Right atrium auricular region (tissue), 2 donors: ENCODE measurements at regions not wholly inside any gene's neighbourhood (a gene's known extent, or its start where the extent isn't known, plus 50 kb on each side); places are given as distances from the start of the nearest gene placed in this dataset.

ENCODE experiments used
- DNase-seq: peaks from one replicate; pipeline ENCODE4 v3.0.0-alpha.2; 2019; ENCODE audit warnings: low spot score
- H3K27ac ChIP-seq, 2 donors: fragments of 200-600 bp; sonication (generic); 1 replicate in 1 of 2; 2 replicates in 1 of 2; pipeline ENCODE4 v1.5.1; 2016 to 2019
- H3K27me3 ChIP-seq, 2 donors: fragments of 200-600 bp; sonication (generic); one replicate each; pipeline versions ENCODE4 v1.5.1 to v1.6.0; 2017 to 2019
- H3K36me3 ChIP-seq: fragments of 200-600 bp; sonication (generic); one replicate; pipeline ENCODE4 v1.5.1; 2016
- H3K4me1 ChIP-seq, 2 donors: fragments of 200-600 bp; sonication (generic); one replicate each; pipeline versions ENCODE4 v1.5.1 to v1.6.0; 2017 to 2019
- H3K4me3 ChIP-seq, 2 donors: fragments of 200-600 bp; sonication (generic); 1 replicate in 1 of 2; 2 replicates in 1 of 2; pipeline ENCODE4 v1.5.1; 2017 to 2019; ENCODE audit warnings: mild to moderate bottlenecking in 1 of 2, moderate library complexity in 1 of 2
- H3K9me3 ChIP-seq, 2 donors: fragments of 200-600 bp; sonication (generic); one replicate each; pipeline ENCODE4 v1.5.1; 2019
- CTCF ChIP-seq, 2 donors: fragments of 200-600 bp; sonication (generic); IDR thresholded peaks; one replicate each; pipeline ENCODE4 v1.5.1; 2019; ENCODE audit warnings: antibody characterized with exemption in 2 of 2

- Histone ChIP-seq H3K4me3 (no peak overlapping the region), H3K27me3 (no peaks in the 10 kb centered on the region), H3K9me3 (no peaks in the 10 kb centered on the region), H3K4me1 (no peaks in the 10 kb centered on the region), H3K36me3 (no peaks in the 10 kb centered on the region), H3K27ac (no peak overlapping the region)
- DNase-seq = no peak
- TF ChIP-seq CTCF (IDR thresholded peaks at IDR 0.05) = no peak
Measured at GRCh38 chr15:95912728-95913127, 417.8 kb upstream of the NR2F2 start.

GRCh38 chr15:95916568-95916967 is 413.9 kb upstream of the NR2F2 start:
- H3K9me3 ChIP-seq = no peaks in the 10 kb centered on the region
- no peak overlapping the region for H3K27ac ChIP-seq
- H3K4me3 ChIP-seq = no peak overlapping the region
- no peak for DNase-seq
- no peaks in the 10 kb centered on the region for H3K4me1 ChIP-seq
- no peaks in the 10 kb centered on the region for H3K36me3 ChIP-seq
- no peaks in the 10 kb centered on the region for H3K27me3 ChIP-seq
- no peak for TF ChIP-seq CTCF (IDR thresholded peaks at IDR 0.05)

GRCh38 chr15:95918525-95918924 is 412.0 kb upstream of the NR2F2 start:
- TF ChIP-seq CTCF (IDR thresholded peaks at IDR 0.05) = no peak
- Histone ChIP-seq H3K27me3 (no peaks in the 10 kb centered on the region), H3K4me1 (no peaks in the 10 kb centered on the region), H3K27ac (no peak overlapping the region), H3K36me3 (no peaks in the 10 kb centered on the region), H3K9me3 (no peaks in the 10 kb centered on the region), H3K4me3 (no peak overlapping the region)
- DNase-seq = no peak

- Histone ChIP-seq H3K4me1 (no peaks in the 10 kb centered on the region), H3K27ac (no peak overlapping the region), H3K27me3 (no peaks in the 10 kb centered on the region), H3K9me3 (no peaks in the 10 kb centered on the region), H3K36me3 (no peaks in the 10 kb centered on the region), H3K4me3 (no peak overlapping the region)
- no peak for TF ChIP-seq CTCF (IDR thresholded peaks at IDR 0.05)
- DNase-seq = no peak
Measured at GRCh38 chr15:95919460-95919859, 411.0 kb upstream of the NR2F2 start.

- Histone ChIP-seq H3K27ac (no peak overlapping the region), H3K4me3 (no peak overlapping the region), H3K36me3 (no peaks in the 10 kb centered on the region), H3K9me3 (no peaks in the 10 kb centered on the region), H3K4me1 (no peaks in the 10 kb centered on the region), H3K27me3 (no peaks in the 10 kb centered on the region)
- no peak for DNase-seq
- TF ChIP-seq CTCF (IDR thresholded peaks at IDR 0.05) = no peak
Measured at GRCh38 chr15:95921404-95921803, 409.1 kb upstream of the NR2F2 start.

GRCh38 chr15:95922431-95922830 is 408.1 kb upstream of the NR2F2 start:
- TF ChIP-seq CTCF (IDR thresholded peaks at IDR 0.05) = no peak
- no peak for DNase-seq
- H3K4me3 ChIP-seq = no peak overlapping the region
- H3K4me1 ChIP-seq = no peaks in the 10 kb centered on the region
- H3K27me3 ChIP-seq = no peaks in the 10 kb centered on the region
- no peaks in the 10 kb centered on the region for H3K9me3 ChIP-seq
- H3K27ac ChIP-seq = no peak overlapping the region
- no peaks in the 10 kb centered on the region for H3K36me3 ChIP-seq
